Psoas muscle (tissue), 7 donors: ENCODE measurements at regions not wholly inside any gene's neighbourhood (a gene's known extent, or its start where the extent isn't known, plus 50 kb on each side); places are given as distances from the start of the nearest gene placed in this dataset.

ENCODE experiments used
- ATAC-seq, 4 donors: fragments of 200-7000 bp; cut with Tn5 transposase; one replicate each; pipeline ENCODE4 v1.9.1; 2020; ENCODE audit warnings: moderate library complexity in 3 of 4, mild to moderate bottlenecking in 2 of 4
- DNase-seq, 2 donors: peaks; one replicate each; pipeline ENCODE4 v3.0.0-alpha.2; 2020
- H3K27ac ChIP-seq: fragments of 200-600 bp; one replicate; pipeline ENCODE4 v1.8.0; 2022
- H3K27me3 ChIP-seq, 3 donors: fragments of 200-600 bp in 1 of 3; one replicate each; pipeline versions ENCODE4 v1.6.1 to v1.8.0; 2013 to 2022; ENCODE audit warnings: low read length in 2 of 3, mild to moderate bottlenecking in 2 of 3, moderate library complexity in 1 of 3; ENCODE audit not compliant: insufficient read depth in 3 of 3
- H3K36me3 ChIP-seq, 2 donors: fragments of 200-600 bp in 1 of 2; one replicate each; pipeline versions ENCODE4 v1.6.1 to v1.8.0; 2013 to 2022; ENCODE audit warnings: low read depth in 1 of 2, mild to moderate bottlenecking in 1 of 2, moderate library complexity in 1 of 2; ENCODE audit not compliant: insufficient read depth in 1 of 2
- H3K4me1 ChIP-seq: fragments of 200-600 bp; one replicate; pipeline ENCODE4 v1.8.0; 2022
- H3K4me3 ChIP-seq: fragments of 200-600 bp; one replicate; pipeline ENCODE4 v1.8.0; 2022; ENCODE audit warnings: mild to moderate bottlenecking
- H3K9me3 ChIP-seq: fragments of 200-600 bp; one replicate; pipeline ENCODE4 v1.8.0; 2022
- WGBS, 3 donors: extraction: QIAGEN DNeasy Blood & Tissue Kit; methylation state at CpG; one replicate each; pipeline versions ENCODE4 v1.1.6 to v1.1.7; 2013; 5-methylcytosine and 5-hydroxymethylcytosine counted together
- intact Hi-C, 2 donors: fragments of 100-400 bp; cut with DNase I; formaldehyde crosslinking; loops; one replicate each; pipeline versions ENCODE4 v1.11.0 to v1.14.2; 2022
- TF ChIP-seq, protein P1 (sequence below): fragments of 200-600 bp; IDR thresholded peaks from one replicate; pipeline ENCODE4 v1.8.0; 2022; ENCODE audit warnings: antibody characterized with exemption
- donor health status: healthy with polysubstance abuse.
- donor health status: DM: no; HTN: no; CAD: no; lungs with moderate emphysema.
- donor health status: Bipolar disorder and iron deficiency.
- donor health status: healthy.
- donor health status: DM: yes; HTN: yes; CAD: no.
- donor health status: DM: no; HTN: no; CAD: no.
- donor health status: DM: yes; HTN: yes; CAD: no.

DNA sequence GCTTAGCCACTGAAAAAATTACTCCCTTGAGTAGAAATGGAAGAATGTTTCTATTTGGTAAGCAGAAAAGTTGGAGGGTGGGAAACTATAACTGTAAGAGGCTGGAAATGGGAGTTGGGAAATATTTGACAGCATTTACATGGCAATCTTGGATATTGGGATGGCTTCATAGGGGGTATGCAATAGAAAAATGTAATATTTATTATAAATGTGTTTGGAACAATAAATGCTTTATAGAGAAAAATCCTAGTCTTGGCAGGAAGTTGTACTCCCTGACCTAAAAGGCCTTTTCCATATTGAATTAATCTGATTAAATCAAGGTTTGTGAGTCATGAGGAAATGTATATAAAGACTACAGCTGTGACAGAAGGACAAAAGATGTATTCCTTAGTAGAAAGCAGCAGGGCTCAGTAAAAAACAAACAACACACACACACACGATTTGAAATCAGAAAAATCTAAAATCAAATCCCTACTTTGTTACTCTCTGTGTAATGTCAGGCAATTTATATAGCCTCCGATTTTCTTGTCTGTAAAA lies 272.3 kb downstream of the CD109 start:
- no peaks in the 10 kb centered on the region for H3K27me3 ChIP-seq
- H3K9me3 ChIP-seq: no peaks in the 10 kb centered on the region
- no peak overlapping the region for H3K4me3 ChIP-seq
- no peaks in the 10 kb centered on the region for H3K36me3 ChIP-seq
- no peaks in the 10 kb centered on the region for H3K4me1 ChIP-seq
- 64 to 79% (median 66%) methylated on average over 2 of the region's 2 CpGs for WGBS, 3 donors
- no peak overlapping the region for H3K27ac ChIP-seq
- TF ChIP-seq, protein P1, sequence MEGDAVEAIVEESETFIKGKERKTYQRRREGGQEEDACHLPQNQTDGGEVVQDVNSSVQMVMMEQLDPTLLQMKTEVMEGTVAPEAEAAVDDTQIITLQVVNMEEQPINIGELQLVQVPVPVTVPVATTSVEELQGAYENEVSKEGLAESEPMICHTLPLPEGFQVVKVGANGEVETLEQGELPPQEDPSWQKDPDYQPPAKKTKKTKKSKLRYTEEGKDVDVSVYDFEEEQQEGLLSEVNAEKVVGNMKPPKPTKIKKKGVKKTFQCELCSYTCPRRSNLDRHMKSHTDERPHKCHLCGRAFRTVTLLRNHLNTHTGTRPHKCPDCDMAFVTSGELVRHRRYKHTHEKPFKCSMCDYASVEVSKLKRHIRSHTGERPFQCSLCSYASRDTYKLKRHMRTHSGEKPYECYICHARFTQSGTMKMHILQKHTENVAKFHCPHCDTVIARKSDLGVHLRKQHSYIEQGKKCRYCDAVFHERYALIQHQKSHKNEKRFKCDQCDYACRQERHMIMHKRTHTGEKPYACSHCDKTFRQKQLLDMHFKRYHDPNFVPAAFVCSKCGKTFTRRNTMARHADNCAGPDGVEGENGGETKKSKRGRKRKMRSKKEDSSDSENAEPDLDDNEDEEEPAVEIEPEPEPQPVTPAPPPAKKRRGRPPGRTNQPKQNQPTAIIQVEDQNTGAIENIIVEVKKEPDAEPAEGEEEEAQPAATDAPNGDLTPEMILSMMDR: no peak
- ATAC-seq: no peak
- no peak for DNase-seq
- intact Hi-C loops: loop anchor here in 1 of 2 donors (10.0 kb wide), 1 partner anchor 1237 kb away; the partner anchor contains the start of gene COL12A1

DNA sequence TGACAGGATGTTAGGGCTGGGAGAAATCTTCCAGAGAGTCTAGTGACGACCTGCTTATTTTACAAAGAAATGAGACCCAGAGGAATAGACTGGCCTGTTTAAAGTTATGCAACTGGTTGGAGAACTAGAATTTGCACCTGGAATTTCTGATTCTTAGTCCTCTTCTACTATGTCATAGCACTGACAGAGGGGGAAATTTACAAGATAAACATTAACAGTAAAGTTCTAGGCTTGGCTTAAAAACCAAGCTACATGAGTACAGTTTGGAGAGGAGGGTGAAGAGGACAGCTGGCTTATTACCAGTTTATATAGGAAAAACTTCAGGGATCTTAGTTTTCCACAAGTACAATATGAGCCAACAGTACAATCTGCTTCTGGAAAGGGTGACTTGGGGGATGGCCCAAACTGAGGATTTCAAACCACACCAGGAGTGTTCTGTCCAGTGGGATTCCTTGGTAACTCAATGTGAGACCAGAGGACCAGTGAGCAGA lies 269.6 kb downstream of the CD109 start:
- H3K27me3 ChIP-seq: no peaks in the 10 kb centered on the region
- no peaks in the 10 kb centered on the region for H3K9me3 ChIP-seq
- DNase-seq (no peak), ATAC-seq (peak in 1 of 4 donors; percentile 44)
- 28 to 38% (median 33%) methylated on average over 1 of the region's 1 CpG for WGBS, 3 donors
- H3K27ac ChIP-seq: no peak overlapping the region
- H3K4me3 ChIP-seq: no peak overlapping the region
- H3K36me3 ChIP-seq: no peaks in the 10 kb centered on the region
- H3K4me1 ChIP-seq: no peaks in the 10 kb centered on the region
- intact Hi-C loops: loop anchor here in 1 of 2 donors (10.0 kb wide), 1 partner anchor 1239 kb away; the partner anchor contains the start of gene COL12A1
- TF ChIP-seq, protein P1: no peak

DNA sequence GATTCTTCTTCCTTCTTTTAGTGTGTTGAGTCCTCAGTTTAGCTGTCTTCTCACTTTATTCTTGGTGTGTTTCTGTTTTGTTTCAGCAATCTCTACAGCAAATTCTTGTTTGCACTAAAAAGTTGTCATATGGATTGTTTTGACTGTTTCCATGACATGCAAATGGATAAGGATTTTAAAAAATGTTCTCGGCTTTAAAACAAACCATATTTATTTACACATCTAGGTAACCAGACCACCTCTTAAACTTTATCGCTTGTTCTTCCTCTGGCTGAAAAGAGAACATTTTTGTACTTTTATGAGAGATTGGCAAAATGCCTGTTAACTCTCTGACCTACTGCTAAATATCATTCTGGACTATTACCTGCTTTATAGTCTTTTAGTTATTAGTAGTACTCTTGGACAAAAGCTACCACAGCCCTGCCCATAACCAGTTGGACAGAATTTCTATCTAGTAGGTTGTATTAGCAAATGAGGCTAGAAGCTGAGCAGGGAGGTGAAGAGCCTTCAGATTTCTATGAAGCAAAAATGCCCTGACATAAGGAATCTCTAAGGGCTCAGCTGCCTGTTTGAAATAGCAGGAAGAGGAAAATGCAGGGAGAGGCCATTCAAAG lies 268.3 kb downstream of the CD109 start:
- Histone ChIP-seq H3K4me3 (no peak overlapping the region), H3K27me3 (no peaks in the 10 kb centered on the region), H3K27ac (no peak overlapping the region), H3K4me1 (no peaks in the 10 kb centered on the region), H3K9me3 (no peaks in the 10 kb centered on the region), H3K36me3 (no peaks in the 10 kb centered on the region)
- no peak for DNase-seq
- TF ChIP-seq, protein P1: no peak
- intact Hi-C loops: loop anchor here in 1 of 2 donors (10.0 kb wide), 1 partner anchor 1240 kb away; the partner anchor contains the start of gene COL12A1
- 56 to 90% (median 88%) methylated on average over 2 of the region's 2 CpGs for WGBS, 3 donors
- ATAC-seq: no peak

DNA sequence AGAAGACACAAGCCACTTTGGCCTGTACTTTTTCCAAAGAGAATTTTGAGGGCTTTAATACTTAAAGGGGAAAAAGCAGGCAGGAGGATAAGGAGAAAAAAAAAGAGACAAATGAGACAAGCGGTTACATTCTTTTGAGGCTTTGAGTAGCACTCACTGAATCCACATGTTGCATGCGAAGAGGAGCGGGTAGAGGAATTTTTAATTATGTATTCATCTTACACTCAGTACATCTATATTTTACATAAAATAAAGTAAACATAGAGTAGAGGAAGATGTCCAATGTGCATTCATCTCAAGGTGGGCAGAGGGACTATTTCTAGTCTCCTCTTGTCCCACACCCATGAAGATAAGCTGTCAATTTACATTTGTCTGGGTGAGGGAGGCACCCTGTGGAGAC lies 266.9 kb downstream of the CD109 start:
- Histone ChIP-seq H3K9me3 (no peaks in the 10 kb centered on the region), H3K27me3 (no peaks in the 10 kb centered on the region), H3K27ac (no peak overlapping the region), H3K36me3 (no peaks in the 10 kb centered on the region), H3K4me1 (no peaks in the 10 kb centered on the region), H3K4me3 (no peak overlapping the region)
- 95 to 100% (median 97%) methylated on average over 3 of the region's 3 CpGs for WGBS, 3 donors
- no peak for ATAC-seq
- TF ChIP-seq, protein P1: no peak
- intact Hi-C loops: loop anchor here in 1 of 2 donors (10.0 kb wide), 1 partner anchor 1242 kb away; the partner anchor contains the start of gene COL12A1
- no peak for DNase-seq
